HEK293T (cell line): ENCODE measurements at regions not wholly inside any gene's neighbourhood (a gene's known extent, or its start where the extent isn't known, plus 50 kb on each side); places are given as distances from the start of the nearest gene placed in this dataset.
A peak's percentile ranks its signal among the peaks of the same experiment; 100 is the strongest.

Source experiments
- CTCF ChIA-PET: fragments of 350-600 bp; formaldehyde crosslinking; extraction: SDS; loops from one replicate; lab custom pipeline; 2021; ENCODE audit warnings: antibody characterized with exemption, inconsistent platforms; lab: Yijun Ruan, JAX
- POLR2A ChIA-PET: fragments of 350-600 bp; formaldehyde crosslinking; extraction: SDS; loops from one replicate; lab custom pipeline; 2020; ENCODE audit warnings: antibody characterized with exemption, inconsistent platforms; lab: Yijun Ruan, JAX
- DNase-seq: peaks from one replicate; pipeline ENCODE4 v3.0.0; 2012; ENCODE audit warnings: mixed read lengths; ENCODE audit errors: extremely low spot score
- ARNT ChIP-seq: fragments of 450-650 bp; IDR thresholded peaks from 2 replicates; pipeline ENCODE4 v1.6.1; 2017; ENCODE audit warnings: mild to moderate bottlenecking
- BHLHE40 ChIP-seq: fragments of 450-650 bp; IDR thresholded peaks from 2 replicates; pipeline ENCODE4 v1.6.1; 2016; ENCODE audit warnings: mild to moderate bottlenecking, moderate library complexity, borderline replicate concordance
- CTBP1 ChIP-seq: fragments of 450-650 bp; IDR thresholded peaks from 2 replicates; pipeline ENCODE4 v1.6.1; 2016; ENCODE audit warnings: borderline replicate concordance
- ELF4 ChIP-seq: fragments of 450-650 bp; IDR thresholded peaks from 2 replicates; pipeline ENCODE4 v1.6.1; 2017; ENCODE audit warnings: antibody characterized with exemption
- FOXA1 ChIP-seq: fragments of 450-650 bp; IDR thresholded peaks from 2 replicates; pipeline ENCODE4 v1.6.1; 2016; ENCODE audit warnings: mild to moderate bottlenecking
- FOXK2 ChIP-seq: fragments of 450-650 bp; IDR thresholded peaks from 2 replicates; pipeline ENCODE4 v1.6.1; 2016; ENCODE audit warnings: mild to moderate bottlenecking
- FOXM1 ChIP-seq: fragments of 450-650 bp; IDR thresholded peaks from 2 replicates; pipeline ENCODE4 v1.6.1; 2017; ENCODE audit warnings: mild to moderate bottlenecking, borderline replicate concordance
- HDGF ChIP-seq: fragments of 450-650 bp; IDR thresholded peaks from 2 replicates; pipeline ENCODE4 v1.6.1; 2017; ENCODE audit warnings: antibody characterized with exemption, borderline replicate concordance
- L3MBTL2 ChIP-seq: fragments of 450-650 bp; conservative IDR thresholded peaks from 2 replicates; pipeline ENCODE4 v1.6.1; 2016; ENCODE audit warnings: mild to moderate bottlenecking
- LEF1 ChIP-seq: fragments of 450-650 bp; IDR thresholded peaks from 2 replicates; pipeline ENCODE4 v1.6.1; 2017; ENCODE audit warnings: mild to moderate bottlenecking, borderline replicate concordance
- NFRKB ChIP-seq: fragments of 450-650 bp; IDR thresholded peaks from 2 replicates; pipeline ENCODE4 v1.6.1; 2016; ENCODE audit warnings: mild to moderate bottlenecking, moderate library complexity
- PKNOX1 ChIP-seq: fragments of 450-650 bp; IDR thresholded peaks from 2 replicates; pipeline ENCODE4 v1.6.1; 2016
- SP1 ChIP-seq: fragments of 450-650 bp; IDR thresholded peaks from 2 replicates; pipeline ENCODE4 v1.6.1; 2017
- SUZ12 ChIP-seq: fragments of 450-650 bp; IDR thresholded peaks from 2 replicates; pipeline ENCODE4 v1.6.1; 2016; ENCODE audit warnings: mild to moderate bottlenecking
- TARDBP ChIP-seq: fragments of 450-650 bp; IDR thresholded peaks from 2 replicates; pipeline ENCODE4 v1.6.1; 2016
- ZNF384 ChIP-seq: fragments of 450-650 bp; IDR thresholded peaks from 2 replicates; pipeline ENCODE4 v1.6.1; 2016

- CTCF ChIA-PET, result no interaction called here
- no peak for DNase-seq
- POLR2A ChIA-PET, result no interaction called here
- TF ChIP-seq FOXM1 (no peak), LEF1 (no peak), ZNF384 (no peak), CTBP1 (no peak), BHLHE40 (no peak), TARDBP (no peak), NFRKB (no peak), SP1 (no peak), HDGF (no peak), L3MBTL2 (no peak), SUZ12 (no peak), FOXK2 (no peak), FOXA1 (no peak)
Measured at GRCh38 chr3:163812006-163812405, 1266.3 kb downstream of the SI start.

GRCh38 chr3:163809540-163809993 lies 1268.7 kb downstream of the SI start:
- CTCF ChIA-PET, result no interaction called here
- DNase-seq, result no peak
- POLR2A ChIA-PET, result no interaction called here
- no peak for TF ChIP-seq ARNT
- no peak for TF ChIP-seq L3MBTL2
- TF ChIP-seq FOXM1, result no peak
- TF ChIP-seq HDGF, result no peak
- TF ChIP-seq SP1, result no peak
- TF ChIP-seq LEF1, result no peak
- no peak for TF ChIP-seq SUZ12
- TF ChIP-seq PKNOX1, result no peak
- TF ChIP-seq FOXA1, result no peak

- DNase-seq, result no peak
- POLR2A ChIA-PET, result no interaction called here
- CTCF ChIA-PET, result no interaction called here
- TF ChIP-seq HDGF (no peak), FOXA1 (no peak), BHLHE40 (no peak), CTBP1 (no peak), SP1 (no peak), ARNT (no peak), ELF4 (no peak), PKNOX1 (no peak), ZNF384 (no peak), SUZ12 (no peak), FOXM1 (no peak), NFRKB (no peak), L3MBTL2 (no peak), FOXK2 (no peak), TARDBP (no peak), LEF1 (no peak)
Measured at GRCh38 chr3:163786416-163786815, 1291.9 kb downstream of the SI start.

- ChIA-PET CTCF (no interaction called here), POLR2A (no interaction called here)
- DNase-seq, result peak; percentile 45
- no peak for TF ChIP-seq SUZ12
- no peak for TF ChIP-seq BHLHE40
- TF ChIP-seq TARDBP, result no peak
- TF ChIP-seq FOXA1, result no peak
- TF ChIP-seq L3MBTL2, result no peak
- no peak for TF ChIP-seq FOXM1
- no peak for TF ChIP-seq ARNT
- no peak for TF ChIP-seq SP1
- TF ChIP-seq FOXK2, result no peak
- TF ChIP-seq NFRKB, result no peak
- TF ChIP-seq HDGF, result no peak
- TF ChIP-seq PKNOX1, result no peak
- no peak for TF ChIP-seq ELF4
- TF ChIP-seq CTBP1, result no peak
Measured at GRCh38 chr3:163785693-163786092, 1292.6 kb downstream of the SI start.

- DNase-seq, result no peak
- ChIA-PET POLR2A (no interaction called here), CTCF (no interaction called here)
- TF ChIP-seq BHLHE40 (no peak), ZNF384 (no peak), L3MBTL2 (no peak), SUZ12 (no peak), ELF4 (no peak), TARDBP (no peak), PKNOX1 (no peak), ARNT (no peak), NFRKB (no peak), FOXA1 (no peak)
Measured at GRCh38 chr3:163779396-163780344, 1298.6 kb downstream of the SI start.
